ENCODE measurements at regions not wholly inside any gene's neighbourhood (a gene's known extent, or its start where the extent isn't known, plus 50 kb on each side); places are given as distances from the start of the nearest gene placed in this dataset.

- DNase-seq (ENCODE audit: low spot score), result no peak
- TF ChIP-seq CTCF (IDR thresholded peaks at IDR 0.05; ENCODE audit: extremely low read depth, missing control alignments), result no peak
Measured at GRCh38 chr4:4759232-4759631, 100.2 kb upstream of the MSX1 start.

GRCh38 chr4:4758681-4759080 is 100.8 kb upstream of the MSX1 start:
- TF ChIP-seq CTCF (IDR thresholded peaks at IDR 0.05; ENCODE audit: extremely low read depth, missing control alignments), result no peak
- peak; percentile 48 for DNase-seq (ENCODE audit: low spot score)

GRCh38 chr4:4755306-4755705 is 104.2 kb upstream of the MSX1 start:
- TF ChIP-seq CTCF (IDR thresholded peaks at IDR 0.05; ENCODE audit: extremely low read depth, missing control alignments), result no peak
- DNase-seq (ENCODE audit: low spot score), result no peak

GRCh38 chr4:4754641-4755040 is 104.8 kb upstream of the MSX1 start:
- no peak for DNase-seq (ENCODE audit: low spot score)
- TF ChIP-seq CTCF (IDR thresholded peaks at IDR 0.05; ENCODE audit: extremely low read depth, missing control alignments), result no peak

- TF ChIP-seq CTCF (IDR thresholded peaks at IDR 0.05; ENCODE audit: extremely low read depth, missing control alignments), result no peak
- no peak for DNase-seq (ENCODE audit: low spot score)
Measured at GRCh38 chr4:4753643-4754042, 105.8 kb upstream of the MSX1 start.

- no peak for TF ChIP-seq CTCF (IDR thresholded peaks at IDR 0.05; ENCODE audit: extremely low read depth, missing control alignments)
- DNase-seq (ENCODE audit: low spot score), result no peak
Measured at GRCh38 chr4:4752576-4753401, 106.7 kb upstream of the MSX1 start.

- no peak for TF ChIP-seq CTCF (IDR thresholded peaks at IDR 0.05; ENCODE audit: extremely low read depth, missing control alignments)
- DNase-seq (ENCODE audit: low spot score), result no peak
Measured at GRCh38 chr4:4752025-4752424, 107.4 kb upstream of the MSX1 start.

All from GM20000 (cell line).